NCI-H2081 (cell line): ENCODE measurements at regions not wholly inside any gene's neighbourhood (a gene's known extent, or its start where the extent isn't known, plus 50 kb on each side); places are given as distances from the start of the nearest gene placed in this dataset.
"Not testable (repeated sequence)": the region's sequence is repeated elsewhere in the genome, so short reads cannot be mapped to it uniquely, and the experiment has no call there.

ENCODE experiments used
- DNase-seq, 2 experiments: peaks; one replicate each; lab custom pipeline; 2025; lab: John Stamatoyannopoulos, UW

GRCh38 chr4:66606215-66606614, 935.9 kb upstream of the EPHA5 start:
- DNase-seq: no peak

DNA sequence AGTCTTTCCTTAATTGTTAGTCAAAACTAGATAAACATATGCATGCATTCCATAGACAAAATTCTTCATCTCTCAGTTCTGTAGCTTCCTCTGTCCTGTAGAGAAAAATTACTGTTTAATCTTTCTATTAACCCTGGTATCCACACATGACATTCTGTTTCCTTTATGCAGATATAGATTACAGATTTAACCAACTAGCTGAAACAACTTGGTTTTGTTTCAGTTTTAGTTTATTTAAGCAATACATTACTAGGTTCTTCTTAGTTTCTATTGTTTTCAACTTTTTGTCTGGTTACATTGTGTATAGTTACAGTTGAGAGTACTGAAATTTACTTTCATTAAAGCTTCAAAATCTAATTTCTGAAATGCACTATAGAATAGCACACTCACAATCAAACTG, 933.9 kb upstream of the EPHA5 start:
- no peak for DNase-seq

GRCh38 chr4:66602622-66603021, 932.3 kb upstream of the EPHA5 start:
- DNase-seq: no peak

- no peak for DNase-seq
Observed at GRCh38 chr4:66591968-66592367, 921.7 kb upstream of the EPHA5 start.

- no peak for DNase-seq
Observed at GRCh38 chr4:66590488-66591215, 920.4 kb upstream of the EPHA5 start.

DNA sequence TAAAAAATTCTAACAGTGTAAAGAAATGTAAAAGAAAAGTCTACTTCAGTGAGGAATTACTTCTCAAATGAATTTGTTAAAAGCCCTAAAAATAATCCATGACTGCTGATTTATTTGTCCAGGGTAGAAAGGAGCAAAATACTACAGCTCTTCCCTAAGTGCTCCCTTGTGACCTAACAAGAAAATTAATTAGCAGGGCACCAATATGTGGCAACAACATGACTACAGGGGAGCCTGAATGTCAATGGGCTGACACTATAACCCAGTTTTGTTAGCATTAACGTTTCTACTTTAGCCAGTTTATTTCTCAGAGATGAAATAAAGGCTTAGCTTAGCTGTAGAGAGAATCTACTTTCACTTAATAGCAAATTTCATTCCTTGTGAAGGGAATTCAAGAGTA, 918.9 kb upstream of the EPHA5 start:
- no peak for DNase-seq

DNA sequence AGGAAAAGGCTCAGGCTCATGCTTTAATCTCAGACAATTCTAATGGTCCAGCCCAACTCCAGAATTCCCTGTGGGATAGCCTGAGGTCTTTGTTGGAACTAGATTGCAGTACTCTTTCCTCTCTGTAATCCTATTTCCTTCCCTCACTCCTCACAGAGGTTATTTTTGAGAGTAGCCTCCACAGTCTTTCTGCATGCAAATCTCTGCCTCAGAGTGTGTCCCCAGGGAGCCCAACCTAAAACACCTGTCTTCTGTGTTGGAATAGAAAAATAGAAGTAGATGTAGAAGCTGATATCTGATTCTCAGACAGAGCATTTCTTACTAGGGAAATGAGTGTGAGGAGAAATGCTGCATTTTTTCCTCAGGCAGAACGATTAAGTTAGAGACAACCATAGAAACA, 915.5 kb upstream of the EPHA5 start:
- DNase-seq: no peak

GRCh38 chr4:66577922-66578321, 907.6 kb upstream of the EPHA5 start:
- peak in 1 of 2 experiments; percentile 20 for DNase-seq

GRCh38 chr4:66575008-66575696, 904.9 kb upstream of the EPHA5 start:
- DNase-seq: no peak

- no peak for DNase-seq
Observed at GRCh38 chr4:66574145-66574978, 904.1 kb upstream of the EPHA5 start.

DNA sequence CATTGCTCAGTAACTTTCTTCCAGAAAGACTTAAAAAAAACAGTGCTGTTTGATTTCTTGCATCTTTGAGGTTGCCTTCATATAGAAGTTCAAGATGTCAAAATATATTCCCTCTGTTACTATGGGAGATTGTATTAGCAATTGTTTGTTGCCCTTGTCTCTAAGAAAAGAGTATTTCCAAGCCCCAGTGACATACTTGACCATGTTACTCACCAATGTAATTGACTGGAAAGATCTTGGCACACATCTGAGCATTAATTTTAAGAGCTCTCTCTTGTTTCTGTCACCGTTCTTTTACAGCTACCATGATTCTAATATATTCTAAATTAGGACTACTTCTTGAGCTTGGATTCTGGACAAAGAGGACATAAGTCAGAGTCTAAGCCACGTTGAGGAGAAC, 902.7 kb upstream of the EPHA5 start:
- DNase-seq: no peak

- no peak for DNase-seq
Observed at GRCh38 chr4:66571145-66571695, 900.9 kb upstream of the EPHA5 start.

GRCh38 chr4:66569228-66569627, 898.9 kb upstream of the EPHA5 start:
- no peak for DNase-seq

- DNase-seq: no peak
Observed at GRCh38 chr4:66568431-66568830, 898.1 kb upstream of the EPHA5 start.

- DNase-seq: no peak
Observed at GRCh38 chr4:66568001-66568400, 897.7 kb upstream of the EPHA5 start.

GRCh38 chr4:66567551-66567950, 897.3 kb upstream of the EPHA5 start:
- DNase-seq: no peak

GRCh38 chr4:66565801-66566200, 895.5 kb upstream of the EPHA5 start:
- no peak for DNase-seq

- no peak for DNase-seq
Observed at GRCh38 chr4:66564901-66565651, 894.8 kb upstream of the EPHA5 start.

GRCh38 chr4:66562276-66562806, 892.1 kb upstream of the EPHA5 start:
- no peak for DNase-seq

- not testable (repeated sequence) for DNase-seq
Observed at GRCh38 chr4:66561465-66562053, 891.3 kb upstream of the EPHA5 start.

- no peak for DNase-seq
Observed at GRCh38 chr4:66558651-66559050, 888.4 kb upstream of the EPHA5 start.
